NCI-H748 (cell line): ENCODE measurements at regions not wholly inside any gene's neighbourhood (a gene's known extent, or its start where the extent isn't known, plus 50 kb on each side); places are given as distances from the start of the nearest gene placed in this dataset.
A peak's percentile ranks its signal among the peaks of the same experiment; 100 is the strongest.

Experiments used
- DNase-seq: peaks from one replicate; lab custom pipeline; 2025; ENCODE audit not compliant: unreplicated experiment; lab: John Stamatoyannopoulos, UW

DNA sequence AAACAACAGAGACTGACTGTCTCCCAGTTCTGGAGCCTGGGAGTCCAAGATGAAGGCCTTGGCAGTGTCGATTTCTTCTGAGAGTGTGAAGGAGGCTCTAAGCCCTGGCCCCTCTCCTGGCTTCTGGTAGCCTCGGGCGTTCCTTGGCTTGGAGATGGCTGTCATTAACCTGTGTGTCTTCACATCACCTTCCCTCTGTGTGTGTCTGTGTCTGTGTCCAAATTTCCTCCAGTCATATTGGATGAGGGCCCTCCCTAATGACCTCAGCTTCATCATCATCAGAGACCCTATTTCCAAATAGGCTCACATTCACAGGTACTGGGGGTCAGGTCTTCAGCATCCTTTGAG lies 138.3 kb downstream of the TOMM20 start:
- DNase-seq = no peak

DNA sequence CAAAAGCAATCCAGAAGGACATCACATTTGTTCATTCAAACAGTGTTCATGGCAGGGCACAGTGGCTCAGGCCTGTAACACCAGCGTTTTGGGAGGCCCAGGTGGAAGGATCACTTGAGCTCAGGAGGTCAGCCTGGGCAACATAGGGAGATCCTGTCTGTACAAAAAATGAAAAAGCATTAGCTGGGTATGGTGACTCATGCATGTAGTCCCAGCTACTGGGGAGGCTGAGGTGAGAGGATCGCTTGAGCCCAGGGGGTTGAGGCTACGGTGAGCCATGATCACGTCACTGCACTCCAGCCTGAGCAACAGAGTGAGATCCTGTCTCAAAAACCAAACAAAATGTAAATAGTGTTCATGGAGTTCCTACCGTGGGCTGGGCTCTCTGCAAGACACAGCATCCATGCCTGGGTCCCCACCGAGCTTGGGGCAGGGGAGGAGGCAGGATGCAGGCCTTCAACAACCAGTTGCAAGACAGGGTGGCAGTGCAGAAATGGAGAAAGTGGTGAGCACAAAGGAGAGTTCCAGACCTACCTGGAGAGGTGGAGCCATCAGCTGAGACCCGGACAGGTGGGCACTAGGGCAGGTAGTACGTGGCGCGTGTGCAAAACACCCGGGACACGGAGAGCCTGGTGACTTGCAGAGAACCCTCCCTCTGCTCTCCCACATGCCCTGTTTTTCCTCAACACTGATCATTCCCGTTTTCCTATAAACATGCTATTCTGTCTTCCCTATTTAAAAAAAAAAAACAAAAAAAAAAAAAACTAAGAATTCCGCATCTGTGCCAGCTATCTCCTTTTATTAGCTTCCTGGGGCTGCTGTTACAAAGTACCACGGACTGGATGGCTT lies 138.9 kb downstream of the TOMM20 start:
- DNase-seq = no peak

DNA sequence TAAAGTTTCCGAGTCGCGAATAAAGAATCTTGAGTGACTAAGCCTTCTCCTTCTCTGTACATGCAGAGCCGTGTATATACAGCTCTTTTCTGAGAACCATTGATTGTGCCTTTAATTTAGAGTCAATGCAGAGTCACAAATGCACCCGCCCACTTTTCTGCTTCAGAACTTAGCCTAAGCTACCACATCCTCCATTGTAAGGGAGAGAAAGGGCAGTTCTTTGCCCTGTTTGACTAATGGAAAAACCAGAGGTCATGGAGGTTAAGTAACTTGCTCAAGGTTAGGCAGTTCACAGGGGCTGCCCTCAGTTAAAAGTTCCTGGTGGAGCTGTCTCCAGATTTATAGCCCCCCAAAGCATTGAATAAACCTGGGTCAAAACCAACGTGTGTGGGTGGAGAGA lies 139.6 kb downstream of the TOMM20 start:
- no peak for DNase-seq

DNA sequence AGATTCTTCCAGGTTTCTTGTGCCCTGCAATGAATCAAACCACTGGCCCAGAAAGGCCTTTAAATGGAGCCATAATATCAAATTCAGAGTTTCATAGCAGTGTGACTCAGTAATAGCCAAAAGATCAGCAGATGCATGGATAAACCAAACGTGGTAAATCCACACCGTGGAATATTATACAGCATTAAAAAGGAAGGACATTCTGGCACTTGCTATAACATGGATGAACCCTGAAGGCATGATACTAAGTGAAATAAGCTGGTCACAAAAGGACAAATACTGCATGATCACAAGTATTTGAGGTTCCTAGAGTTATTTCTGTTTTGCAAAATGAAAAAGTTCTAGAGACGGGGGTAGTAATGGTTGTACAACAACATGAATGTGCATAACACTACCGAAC lies 140.1 kb downstream of the TOMM20 start:
- DNase-seq = no peak

DNA sequence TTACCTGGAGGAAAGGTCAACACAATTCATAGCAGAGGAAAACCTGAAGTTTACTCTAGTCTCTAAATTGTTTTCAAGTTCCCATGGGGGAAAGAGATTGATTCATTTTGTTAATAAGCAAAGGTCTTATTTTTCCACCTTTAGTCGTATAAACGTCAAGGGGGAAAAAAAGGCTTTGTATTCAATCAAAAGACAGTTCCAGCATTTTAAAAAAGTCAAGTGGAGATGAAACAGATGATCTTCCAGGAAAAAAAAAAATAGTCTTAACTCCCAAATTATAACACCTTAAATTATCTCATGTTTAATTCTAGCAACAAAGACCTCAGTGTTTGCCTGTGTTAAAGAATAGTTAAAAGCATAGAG lies 140.5 kb downstream of the TOMM20 start:
- DNase-seq = no peak

DNA sequence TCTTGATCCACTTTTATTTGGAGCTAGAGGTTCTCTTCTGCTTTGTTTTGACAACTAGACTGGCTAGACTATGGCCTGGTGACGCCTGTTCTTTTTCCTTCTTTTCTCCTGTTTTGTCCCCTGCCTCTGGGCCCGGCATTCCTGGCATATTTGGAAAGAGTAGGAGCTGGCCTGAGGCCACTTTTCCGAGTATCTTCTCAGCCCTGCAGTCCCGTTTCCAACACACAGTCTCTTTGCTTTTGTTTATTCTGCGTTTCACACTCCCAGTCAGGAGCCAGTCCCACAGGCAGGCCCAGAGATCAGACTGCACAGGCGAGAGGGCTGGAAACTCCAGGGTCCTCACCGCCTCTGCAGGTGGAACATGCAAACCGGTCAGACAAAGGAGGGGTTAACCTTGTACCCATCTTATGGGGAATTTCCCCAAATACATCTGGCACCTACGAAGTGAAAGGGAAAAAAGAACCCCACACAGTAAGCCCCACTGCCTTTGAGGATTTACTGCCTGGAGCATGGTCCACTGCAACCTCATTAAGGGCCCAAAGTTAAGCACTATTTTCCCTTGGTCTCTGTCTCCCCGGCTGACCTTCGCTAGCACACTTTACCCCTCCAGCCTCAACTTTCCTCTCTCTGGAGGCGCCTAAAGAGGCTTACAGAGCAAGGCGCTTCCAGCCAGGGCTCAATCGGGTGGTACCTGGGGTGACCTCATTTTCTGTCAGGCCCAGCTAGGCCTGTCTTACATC lies 141.1 kb downstream of the TOMM20 start:
- no peak for DNase-seq

DNA sequence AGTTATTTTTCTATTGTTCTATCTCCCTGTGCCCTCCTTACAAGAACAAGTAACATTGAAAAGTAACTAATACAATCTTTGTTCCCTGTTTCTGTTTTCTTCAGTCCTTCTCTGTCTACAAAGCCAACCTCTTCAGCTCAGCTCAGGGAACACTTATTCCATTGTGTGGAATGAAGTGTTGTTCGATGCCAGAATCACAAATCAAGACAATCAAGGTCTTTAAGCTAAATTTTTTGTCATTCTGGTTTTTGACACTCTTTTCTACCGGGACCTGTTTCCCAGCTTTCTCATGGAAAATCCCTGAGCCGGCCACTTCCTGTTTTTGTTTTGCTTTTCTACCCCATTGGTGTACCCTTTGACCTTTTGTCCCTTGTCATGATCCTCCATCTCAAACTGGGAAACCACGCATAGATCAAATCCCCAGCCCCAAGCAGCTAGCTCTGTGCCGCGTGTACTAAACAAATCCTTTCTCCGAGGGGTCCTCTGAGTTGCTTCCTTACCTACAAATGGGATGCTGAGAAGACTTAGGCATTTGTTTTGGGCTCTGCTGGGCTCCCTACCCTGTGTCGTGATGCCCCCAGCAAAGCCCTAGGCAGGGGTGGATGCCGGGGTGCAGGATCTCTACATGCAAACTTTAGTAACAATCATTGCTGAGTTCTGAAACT lies 141.8 kb downstream of the TOMM20 start:
- DNase-seq = no peak

DNA sequence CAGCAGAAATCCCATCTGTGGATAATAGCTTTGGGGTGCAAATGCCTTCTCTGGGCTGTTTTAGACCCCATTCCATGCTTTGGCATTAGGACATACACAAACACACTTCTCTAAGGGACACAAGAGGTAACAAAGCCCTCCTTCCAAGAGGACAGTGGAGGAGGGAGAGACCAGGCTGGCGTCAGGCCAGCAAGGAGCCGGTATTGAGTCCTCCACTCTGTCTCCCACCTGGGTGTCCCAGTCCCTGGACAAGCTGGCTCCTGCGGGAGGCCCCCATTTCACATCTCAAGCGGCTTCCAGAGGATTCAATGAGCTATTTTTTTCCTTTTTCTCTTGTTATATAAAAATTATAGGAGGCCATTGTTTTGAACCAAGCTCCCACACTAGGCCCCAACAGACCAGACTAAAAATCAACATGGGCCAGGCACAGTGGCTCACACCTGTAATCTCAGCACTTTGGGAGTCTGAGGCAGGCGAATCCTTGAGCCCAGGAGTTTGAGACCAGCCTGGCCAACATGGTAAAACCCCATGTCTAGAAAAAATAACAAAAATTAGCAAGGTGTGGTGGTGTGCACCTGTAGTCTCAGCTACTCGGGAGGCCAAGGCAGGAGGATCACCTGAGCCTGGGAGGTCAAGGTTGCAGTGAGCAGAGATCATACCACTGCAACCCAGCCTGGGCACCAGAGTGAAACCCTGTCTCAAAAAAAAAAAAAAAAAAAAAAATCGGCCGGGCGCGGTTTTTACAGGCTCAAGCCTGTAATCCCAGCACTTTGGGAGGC lies 142.9 kb downstream of the TOMM20 start:
- DNase-seq = no peak

DNA sequence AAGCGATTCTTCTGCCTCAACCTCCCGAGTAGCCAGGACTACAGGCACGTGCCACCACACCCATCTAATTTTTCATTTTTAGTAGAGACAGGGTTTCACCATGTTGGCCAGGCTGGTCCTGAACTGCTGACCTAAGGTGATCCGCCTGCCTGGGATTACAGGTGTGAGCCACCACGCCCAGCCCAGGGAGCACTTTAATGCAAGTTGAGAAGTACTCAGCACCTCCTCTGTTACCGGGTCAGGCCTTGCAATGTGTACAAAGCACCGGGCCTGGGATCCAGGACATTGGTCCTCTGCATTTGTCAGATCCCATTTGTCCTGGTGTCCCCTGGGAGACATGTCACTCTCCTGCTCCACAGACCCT lies 143.6 kb downstream of the TOMM20 start:
- no peak for DNase-seq

DNA sequence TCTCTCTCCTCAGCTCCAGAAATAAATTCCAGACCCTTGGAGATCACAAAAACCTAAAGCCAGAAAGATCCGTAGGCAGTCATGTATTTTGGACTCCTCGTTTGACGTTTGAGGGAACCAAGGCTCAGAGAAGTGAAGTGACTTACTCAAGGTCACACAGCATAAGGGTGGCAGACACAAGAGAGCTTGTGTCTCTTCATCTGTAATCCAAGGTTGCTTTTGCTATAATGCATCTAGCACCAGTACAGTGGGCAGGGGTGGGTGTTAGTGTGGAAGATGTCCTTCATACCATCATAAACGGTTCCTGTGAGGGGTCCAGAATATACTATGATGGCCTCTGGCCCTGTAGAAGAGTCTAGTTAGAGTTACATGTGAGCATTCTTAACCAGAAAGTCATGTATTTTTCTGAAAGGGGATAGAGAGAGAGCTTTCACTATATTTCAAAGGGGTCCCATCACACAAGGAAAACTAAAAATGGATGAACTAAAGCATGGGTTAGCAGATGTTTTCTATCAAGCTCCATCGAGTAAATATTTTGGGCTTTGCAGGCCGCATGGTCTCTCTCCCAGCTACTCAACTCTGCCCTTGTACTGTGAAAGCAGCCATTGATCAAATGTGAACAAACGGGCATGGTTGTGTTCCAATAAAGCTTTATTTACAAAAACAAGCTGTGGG lies 144.9 kb downstream of the TOMM20 start:
- DNase-seq = no peak

DNA sequence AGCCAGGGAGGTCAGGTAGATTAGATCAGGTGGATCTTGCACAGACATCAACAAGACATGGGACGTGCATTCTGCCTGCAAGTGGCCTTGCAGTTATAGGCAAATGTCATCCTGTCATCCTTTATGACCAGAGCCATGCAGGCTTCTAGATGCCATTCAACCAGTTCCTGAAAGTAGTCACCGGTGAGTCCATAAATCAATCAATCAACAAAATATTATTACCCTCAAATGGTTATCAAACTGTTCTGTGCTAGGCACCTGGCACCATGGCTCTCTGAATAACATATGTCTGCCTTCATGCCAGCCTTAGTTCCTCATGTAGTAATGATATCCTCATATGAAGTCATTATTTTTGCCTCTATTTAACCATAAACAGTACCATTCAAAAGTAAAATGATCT lies 146.9 kb downstream of the TOMM20 start:
- no peak for DNase-seq

DNA sequence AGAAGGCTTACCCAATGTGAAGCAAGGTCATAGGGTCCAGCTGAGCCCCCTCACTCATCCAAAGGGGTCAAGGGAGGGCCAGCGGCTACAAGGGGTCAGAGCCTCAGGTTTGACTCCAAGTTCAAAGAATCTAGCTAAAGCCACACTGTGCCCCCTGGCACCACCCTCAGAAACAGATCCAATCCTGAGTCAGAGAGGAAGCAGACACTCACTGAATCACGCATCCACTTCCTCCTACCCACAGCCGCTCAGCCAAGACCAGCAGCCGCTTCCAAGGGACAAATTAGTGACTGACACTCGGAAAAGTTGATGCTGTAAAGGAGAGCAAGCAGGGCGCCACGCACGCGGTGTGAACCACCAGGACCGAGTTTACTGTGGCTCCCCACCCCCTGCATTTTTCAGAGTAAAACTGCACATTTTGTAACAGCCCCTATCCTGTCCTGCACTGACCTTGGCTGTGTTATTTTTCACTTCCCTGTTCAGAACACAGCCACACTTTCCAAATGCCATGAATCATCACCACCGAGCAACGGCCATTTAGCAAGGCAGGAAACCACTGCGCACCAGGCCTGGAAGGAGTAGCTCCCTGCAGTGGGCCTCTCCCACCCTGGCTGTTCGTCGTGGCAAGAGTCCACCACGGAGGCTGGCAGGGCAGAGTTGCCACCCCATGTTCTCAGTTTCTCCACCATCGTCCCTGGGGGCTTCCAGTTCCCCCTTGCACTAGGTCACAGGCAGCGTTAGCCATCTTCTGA lies 147.8 kb downstream of the TOMM20 start:
- no peak for DNase-seq

DNA sequence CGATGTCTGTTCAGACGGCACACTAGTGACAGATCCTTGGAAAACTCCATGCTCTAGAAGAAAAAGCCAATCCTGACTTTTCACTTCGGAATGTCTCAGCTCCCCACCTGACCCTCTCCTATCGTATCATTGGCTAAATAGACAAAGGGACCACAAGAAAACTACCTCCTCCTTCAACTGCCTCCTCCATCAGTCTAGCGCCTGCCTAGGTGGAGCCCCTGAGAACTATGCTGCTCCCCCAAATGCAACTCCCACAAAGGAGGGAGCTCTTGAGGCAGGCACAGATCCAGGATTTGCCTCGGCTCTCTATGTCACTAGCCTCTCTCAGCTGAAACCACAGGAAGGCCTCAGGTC lies 148.4 kb downstream of the TOMM20 start:
- DNase-seq = no peak

DNA sequence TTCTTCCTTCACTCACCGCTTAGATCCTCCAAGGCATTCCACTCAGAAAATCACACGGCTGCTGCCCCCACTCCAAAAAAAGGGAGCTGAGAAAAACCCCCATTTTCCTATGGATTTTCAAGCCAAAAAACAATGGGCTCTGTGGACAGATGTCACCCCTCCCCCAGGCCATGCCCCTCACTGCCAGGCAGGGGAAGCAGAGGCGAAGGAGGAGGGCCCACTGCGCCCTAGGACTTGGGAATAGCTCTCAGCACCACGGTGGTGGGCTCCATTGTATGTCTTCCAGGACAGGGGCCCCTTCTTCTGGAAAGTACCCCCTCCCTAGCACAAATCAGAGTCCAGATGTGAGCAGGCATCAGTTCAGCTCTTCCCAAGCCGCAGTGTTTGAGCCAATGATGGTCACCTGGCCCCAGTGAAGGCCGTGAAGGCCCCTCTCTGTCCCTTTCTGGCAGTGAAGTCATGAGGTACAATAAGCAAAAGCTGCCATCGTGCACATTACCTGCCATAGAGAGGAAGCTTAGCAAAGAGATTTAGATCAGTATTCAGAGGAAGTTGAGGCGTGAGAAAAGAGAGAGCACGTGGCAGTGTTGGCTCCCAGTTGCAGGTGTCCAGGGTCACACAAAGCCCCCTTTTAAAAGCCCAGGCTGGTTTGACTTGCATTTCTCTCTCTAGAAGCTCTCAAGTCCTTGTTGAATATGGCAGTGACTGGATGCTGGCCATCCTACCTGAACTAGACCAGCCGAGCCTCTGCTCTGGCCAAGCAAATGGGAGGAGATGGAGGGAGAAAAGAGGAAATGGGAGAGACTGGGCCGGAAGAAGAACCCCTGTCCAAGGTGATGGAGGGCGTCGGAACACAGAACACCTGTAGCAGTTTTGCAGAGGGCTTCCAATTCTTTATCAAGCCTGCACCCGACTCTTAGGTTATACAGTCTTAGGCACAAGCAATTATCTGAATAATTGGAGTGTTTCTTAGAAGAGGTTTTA lies 149.0 kb downstream of the TOMM20 start:
- DNase-seq = no peak

DNA sequence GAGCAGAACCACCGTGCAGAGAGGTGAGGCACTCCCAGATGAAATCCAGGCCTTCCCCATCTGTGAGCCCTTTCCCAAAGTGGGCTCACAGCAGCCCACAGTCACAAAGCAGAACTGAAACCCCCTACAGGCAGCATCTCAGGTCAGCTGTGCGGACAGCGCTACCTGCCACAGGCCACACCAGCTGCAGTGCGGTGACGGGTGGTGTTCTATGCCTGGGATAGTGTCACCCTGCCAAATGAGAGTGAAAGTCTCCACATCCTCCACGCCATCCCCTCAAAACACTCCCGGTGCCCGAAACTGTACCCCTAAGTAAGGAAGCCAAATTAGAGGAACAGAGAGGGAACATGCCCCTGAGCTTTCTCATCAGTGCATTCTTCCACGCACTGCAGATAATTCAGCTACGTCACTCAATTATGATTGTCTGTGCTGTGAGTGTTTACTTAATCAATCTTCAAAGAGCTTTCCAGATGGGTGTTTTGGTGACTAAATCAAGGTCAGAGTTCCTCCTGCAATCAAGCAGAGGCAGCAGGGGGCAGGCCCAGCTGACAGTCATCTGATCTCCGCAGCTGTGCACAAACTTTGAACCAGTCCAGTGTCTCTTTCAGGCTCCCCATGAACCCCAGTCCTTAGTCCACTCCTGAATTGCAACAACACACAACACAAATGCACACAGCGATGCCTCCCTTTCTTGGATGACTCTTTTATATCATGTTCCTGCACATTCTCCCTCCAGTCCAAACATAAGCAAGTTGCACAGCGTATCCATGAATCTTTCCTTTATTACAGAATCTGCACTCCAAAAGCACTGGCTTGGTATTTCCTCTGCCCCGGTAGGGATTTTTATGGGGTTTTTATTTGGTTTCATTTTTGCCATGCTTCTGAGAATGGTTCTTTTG lies 150.0 kb downstream of the TOMM20 start:
- peak; percentile 68 for DNase-seq

DNA sequence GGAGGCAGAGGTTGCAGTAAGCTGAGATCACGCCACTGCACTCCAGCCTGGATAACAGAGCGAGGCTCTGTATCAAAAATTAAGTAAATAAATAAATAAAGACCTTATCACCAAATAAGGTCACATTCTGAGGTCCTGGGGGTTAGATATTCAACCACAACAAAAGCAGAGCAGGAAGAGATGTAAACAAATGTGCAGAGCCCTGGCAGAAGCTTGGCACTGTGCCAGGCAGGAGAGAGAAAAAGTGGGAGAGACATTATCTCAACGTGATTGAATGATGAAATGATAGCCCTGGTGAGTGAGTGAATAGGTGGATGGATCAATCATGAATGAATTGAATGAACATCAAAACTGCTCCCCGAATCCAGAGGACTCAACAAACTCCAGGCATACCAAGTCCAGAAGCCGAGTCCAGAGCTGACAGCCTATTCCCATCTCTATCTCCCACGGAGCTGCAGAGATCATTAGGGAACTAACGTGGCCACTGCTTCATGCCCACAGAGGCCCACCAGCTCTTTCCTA lies 150.7 kb downstream of the TOMM20 start:
- peak; percentile 75 for DNase-seq

DNA sequence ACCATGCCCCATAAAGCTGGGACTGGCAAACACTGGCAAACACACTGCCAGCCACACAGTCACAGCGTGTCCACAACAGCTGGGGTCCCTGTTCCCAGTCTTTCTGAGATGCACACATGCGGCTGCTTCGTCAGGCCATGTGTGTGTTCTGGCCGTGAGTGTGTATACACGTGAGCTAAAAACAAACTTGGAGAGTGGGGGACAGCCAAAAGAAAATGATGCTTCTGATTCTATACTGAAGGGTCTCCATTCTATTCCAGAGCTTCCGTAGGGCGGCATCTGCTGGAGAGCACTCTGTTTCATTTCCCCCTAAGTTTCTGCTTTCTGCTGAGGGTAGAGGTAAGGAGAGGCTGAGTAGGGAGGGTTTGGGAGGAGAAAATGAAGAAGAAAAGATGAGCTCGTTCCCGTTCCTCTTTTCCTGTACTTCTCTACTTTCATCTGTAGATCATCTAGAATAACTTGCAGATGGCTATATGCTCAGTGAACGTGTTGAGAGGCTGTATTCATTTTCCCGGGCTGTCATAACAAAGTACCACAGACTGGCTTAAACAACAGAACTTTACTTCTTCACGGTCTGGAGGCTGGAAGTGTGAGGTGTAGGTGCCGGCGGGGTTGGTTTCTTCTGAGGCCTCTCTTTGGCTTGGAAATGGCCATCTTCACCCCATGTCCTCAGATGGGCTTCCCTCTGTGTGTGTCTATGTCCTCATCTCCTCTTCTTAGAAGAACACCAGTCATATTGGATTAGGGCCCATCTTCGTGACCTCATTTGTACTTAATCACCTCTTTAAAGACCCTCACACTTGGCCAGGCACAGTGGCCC lies 151.6 kb downstream of the TOMM20 start:
- no peak for DNase-seq
